DND-41 (cell line): ENCODE measurements at regions not wholly inside any gene's neighbourhood (a gene's known extent, or its start where the extent isn't known, plus 50 kb on each side); places are given as distances from the start of the nearest gene placed in this dataset.

Source experiments
- ATAC-seq: fragments of 200-7000 bp; cut with Tn5 transposase; 3 replicates; pipeline ENCODE4 v1.9.1; 2021; ENCODE audit warnings: low read depth; ENCODE audit not compliant: insufficient read depth
- DNase-seq: peaks from one replicate; pipeline ENCODE4 v3.0.0-alpha.2; 2020
- H2AFZ ChIP-seq: 2 replicates; pipeline ENCODE4 v1.6.0; 2012; ENCODE audit warnings: low read depth, low read length
- H3K27ac ChIP-seq: 2 replicates; pipeline ENCODE4 v1.5.1; 2012; ENCODE audit warnings: low read length, inconsistent platforms
- H3K27me3 ChIP-seq: fragments of 200-600 bp; sonication (generic); 2 replicates; pipeline ENCODE4 v1.6.0; 2012; ENCODE audit warnings: low read length, mild to moderate bottlenecking, inconsistent platforms; ENCODE audit not compliant: insufficient read depth, poor library complexity
- H3K36me3 ChIP-seq: 2 replicates; pipeline ENCODE4 v1.5.1; 2012; ENCODE audit warnings: low read length, inconsistent platforms; ENCODE audit not compliant: insufficient read depth
- H3K4me1 ChIP-seq: 2 replicates; pipeline ENCODE4 v1.5.1; 2012; ENCODE audit warnings: mild to moderate bottlenecking, low read length; ENCODE audit not compliant: insufficient read depth
- H3K4me2 ChIP-seq: 2 replicates; pipeline ENCODE4 v1.6.0; 2012; ENCODE audit warnings: mild to moderate bottlenecking, moderate library complexity, low read length, inconsistent platforms; ENCODE audit not compliant: insufficient read depth
- H3K4me3 ChIP-seq, 2 experiments: fragments of 200-600 bp in 1 of 2; shearing (Covaris generic) in 1 of 2; 2 replicates each; pipeline ENCODE4 v1.5.1; 2012 to 2016; ENCODE audit warnings: inconsistent platforms in 2 of 2, low read length in 2 of 2, mild to moderate bottlenecking in 2 of 2, low read depth in 1 of 2, moderate library complexity in 1 of 2
- H3K79me2 ChIP-seq: 2 replicates; pipeline ENCODE4 v1.6.0; 2012; ENCODE audit warnings: low read length, inconsistent platforms; ENCODE audit not compliant: insufficient read depth
- H3K9ac ChIP-seq: 2 replicates; pipeline ENCODE4 v1.6.0; 2012; ENCODE audit warnings: low read depth, mild to moderate bottlenecking, inconsistent platforms, low read length, moderate library complexity
- H3K9me3 ChIP-seq: 2 replicates; pipeline ENCODE4 v1.5.1; 2012; ENCODE audit warnings: low read length, moderate library complexity, mild to moderate bottlenecking, inconsistent platforms; ENCODE audit not compliant: insufficient read depth, severe bottlenecking
- H4K20me1 ChIP-seq: 2 replicates; pipeline ENCODE4 v1.6.0; 2012; ENCODE audit warnings: low read length; ENCODE audit not compliant: insufficient read depth
- EZH2 ChIP-seq: IDR thresholded peaks from 3 replicates; pipeline ENCODE4 v1.6.1; 2012; ENCODE audit warnings: borderline replicate concordance, low read depth, mild to moderate bottlenecking, moderate library complexity, low read length, inconsistent platforms; ENCODE audit not compliant: severe bottlenecking
- TF ChIP-seq, protein P1 (sequence below): IDR thresholded peaks from 2 replicates; pipeline ENCODE4 v1.5.1; 2012; ENCODE audit warnings: borderline replicate concordance, low read length, moderate library complexity, mild to moderate bottlenecking; ENCODE audit not compliant: poor library complexity, severe bottlenecking; ENCODE audit errors: extremely low read depth

GRCh38 chr16:56057151-56057550 lies 134.1 kb upstream of the GNAO1 start:
- H4K20me1 ChIP-seq: no peaks in the 10 kb centered on the region
- no peak for TF ChIP-seq EZH2
- TF ChIP-seq, protein P1, sequence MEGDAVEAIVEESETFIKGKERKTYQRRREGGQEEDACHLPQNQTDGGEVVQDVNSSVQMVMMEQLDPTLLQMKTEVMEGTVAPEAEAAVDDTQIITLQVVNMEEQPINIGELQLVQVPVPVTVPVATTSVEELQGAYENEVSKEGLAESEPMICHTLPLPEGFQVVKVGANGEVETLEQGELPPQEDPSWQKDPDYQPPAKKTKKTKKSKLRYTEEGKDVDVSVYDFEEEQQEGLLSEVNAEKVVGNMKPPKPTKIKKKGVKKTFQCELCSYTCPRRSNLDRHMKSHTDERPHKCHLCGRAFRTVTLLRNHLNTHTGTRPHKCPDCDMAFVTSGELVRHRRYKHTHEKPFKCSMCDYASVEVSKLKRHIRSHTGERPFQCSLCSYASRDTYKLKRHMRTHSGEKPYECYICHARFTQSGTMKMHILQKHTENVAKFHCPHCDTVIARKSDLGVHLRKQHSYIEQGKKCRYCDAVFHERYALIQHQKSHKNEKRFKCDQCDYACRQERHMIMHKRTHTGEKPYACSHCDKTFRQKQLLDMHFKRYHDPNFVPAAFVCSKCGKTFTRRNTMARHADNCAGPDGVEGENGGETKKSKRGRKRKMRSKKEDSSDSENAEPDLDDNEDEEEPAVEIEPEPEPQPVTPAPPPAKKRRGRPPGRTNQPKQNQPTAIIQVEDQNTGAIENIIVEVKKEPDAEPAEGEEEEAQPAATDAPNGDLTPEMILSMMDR: no peak
- H3K36me3 ChIP-seq: no peaks in the 10 kb centered on the region
- H2AFZ ChIP-seq: no peak overlapping the region
- H3K27me3 ChIP-seq: peaks cover 3% of the 10 kb centered on the region
- H3K27ac ChIP-seq: no peak overlapping the region
- DNase-seq (no peak), ATAC-seq (no peak)
- no peak overlapping the region for H3K9ac ChIP-seq
- no peaks in the 10 kb centered on the region for H3K9me3 ChIP-seq
- H3K4me3 ChIP-seq: no peak overlapping the region
- no peaks in the 10 kb centered on the region for H3K4me1 ChIP-seq
- H3K79me2 ChIP-seq: no peaks in the 10 kb centered on the region
- no peak overlapping the region for H3K4me2 ChIP-seq

DNA sequence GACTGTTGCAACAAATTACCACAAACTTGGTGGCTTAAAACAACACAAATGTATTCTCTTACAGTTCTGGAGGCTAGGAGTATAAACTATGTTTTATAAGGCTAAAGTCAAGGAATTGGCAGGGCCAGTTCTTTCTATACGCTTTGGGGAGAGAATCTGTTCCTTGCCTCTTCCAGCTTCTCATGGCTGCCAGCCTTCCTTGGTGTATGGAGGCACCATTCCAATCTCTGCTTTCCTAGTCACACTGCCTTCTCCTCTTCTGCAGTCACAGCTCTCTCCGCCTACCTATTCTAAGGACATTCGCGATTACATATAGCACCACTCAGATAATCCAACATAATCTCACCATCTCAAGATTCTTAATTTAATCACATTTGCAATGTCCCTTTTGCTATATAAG lies 140.4 kb upstream of the GNAO1 start:
- Histone ChIP-seq H3K9me3 (no peaks in the 10 kb centered on the region), H3K27ac (no peak overlapping the region), H2AFZ (no peak overlapping the region), H3K27me3 (peaks cover 3% of the 10 kb centered on the region), H3K4me1 (no peaks in the 10 kb centered on the region), H3K4me2 (no peak overlapping the region), H3K4me3 (no peak overlapping the region), H4K20me1 (no peaks in the 10 kb centered on the region), H3K36me3 (no peaks in the 10 kb centered on the region), H3K9ac (no peak overlapping the region), H3K79me2 (no peaks in the 10 kb centered on the region)
- TF ChIP-seq EZH2: no peak
- DNase-seq: no peak
- ATAC-seq: no peak

DNA sequence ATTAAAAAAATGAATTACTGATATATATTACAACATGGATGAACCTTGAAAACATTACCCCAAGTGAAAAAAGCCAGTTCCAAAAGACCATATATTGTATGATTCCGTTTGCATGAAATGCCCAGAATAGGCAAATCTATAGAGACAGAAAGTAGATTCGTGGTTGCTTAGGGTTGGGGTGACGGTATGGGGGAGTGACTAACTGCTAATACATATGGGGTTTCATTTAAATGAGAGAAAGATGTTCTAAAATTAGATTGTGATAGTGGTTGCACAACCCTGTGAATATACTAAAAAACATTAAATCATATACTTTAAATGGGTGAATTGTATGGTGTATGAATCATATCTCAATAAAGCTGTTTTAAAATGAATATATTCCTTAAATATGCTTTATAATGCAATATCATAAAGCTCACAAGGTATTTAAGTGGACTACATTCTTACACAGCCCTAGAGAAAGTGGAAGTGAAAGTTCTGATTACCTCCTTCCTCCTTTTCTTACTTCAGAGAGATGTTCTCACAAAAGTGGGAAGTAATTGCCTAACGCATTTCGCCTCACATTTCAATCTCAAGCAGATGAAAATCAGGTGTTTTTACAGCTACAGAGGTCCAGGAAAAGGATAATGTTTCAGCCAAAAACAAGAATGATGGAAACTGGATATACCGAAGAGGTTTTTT lies 142.7 kb upstream of the GNAO1 start:
- Histone ChIP-seq H3K9me3 (no peaks in the 10 kb centered on the region), H3K4me3 (no peak overlapping the region), H3K36me3 (no peaks in the 10 kb centered on the region), H3K9ac (no peak overlapping the region), H4K20me1 (no peaks in the 10 kb centered on the region), H3K4me2 (no peak overlapping the region), H3K4me1 (no peaks in the 10 kb centered on the region), H3K27ac (no peak overlapping the region), H3K27me3 (peaks cover 5% of the 10 kb centered on the region), H3K79me2 (no peaks in the 10 kb centered on the region), H2AFZ (no peak overlapping the region)
- no peak for TF ChIP-seq EZH2
- TF ChIP-seq, protein P1: no peak
- no peak for ATAC-seq
- DNase-seq: no peak

- H3K79me2 ChIP-seq: no peaks in the 10 kb centered on the region
- no peaks in the 10 kb centered on the region for H3K36me3 ChIP-seq
- no peak overlapping the region for H3K27ac ChIP-seq
- H3K4me2 ChIP-seq: no peak overlapping the region
- no peak for DNase-seq
- no peaks in the 10 kb centered on the region for H3K9me3 ChIP-seq
- ATAC-seq: no peak
- H3K9ac ChIP-seq: no peak overlapping the region
- peaks cover 3% of the 10 kb centered on the region for H3K27me3 ChIP-seq
- no peak overlapping the region for H3K4me3 ChIP-seq
- no peak for TF ChIP-seq EZH2
- TF ChIP-seq, protein P1: no peak
- H3K4me1 ChIP-seq: no peaks in the 10 kb centered on the region
- H4K20me1 ChIP-seq: no peaks in the 10 kb centered on the region
- H2AFZ ChIP-seq: no peak overlapping the region
These were observed 143.7 kb upstream of the GNAO1 start for GRCh38 chr16:56047307-56048234.
